Tibial nerve (tissue), 4 donors: ENCODE measurements at regions not wholly inside any gene's neighbourhood (a gene's known extent, or its start where the extent isn't known, plus 50 kb on each side); places are given as distances from the start of the nearest gene placed in this dataset.

Source experiments
- CTCF ChIP-seq, 5 experiments: fragments of 200-600 bp in 3 of 5; fragments of 450-650 bp in 2 of 5; sonication (generic) in 3 of 5; IDR thresholded peaks; one replicate each; pipeline ENCODE4 v1.5.1; 2016 to 2019; ENCODE audit warnings: antibody characterized with exemption in 5 of 5, mild to moderate bottlenecking in 3 of 5, moderate library complexity in 2 of 5
- EP300 ChIP-seq, 2 donors: sonication (generic); formaldehyde crosslinking; IDR thresholded peaks; one replicate each; pipeline ENCODE4 v1.6.1; 2017; ENCODE audit warnings: antibody characterized with exemption in 2 of 2, mild to moderate bottlenecking in 1 of 2
- POLR2A ChIP-seq, 2 donors: fragments of 450-650 bp; IDR thresholded peaks; one replicate each; pipeline ENCODE4 v1.6.1; 2017; ENCODE audit warnings: antibody characterized with exemption in 2 of 2, mild to moderate bottlenecking in 2 of 2, moderate library complexity in 2 of 2

- TF ChIP-seq CTCF (IDR thresholded peaks at IDR 0.05) (no peak), POLR2A (IDR thresholded peaks at IDR 0.05) (no peak), EP300 (IDR thresholded peaks at IDR 0.05) (no peak)
Observed at GRCh38 chr7:125316466-125316865, 386.8 kb upstream of the POT1 start.
